ENCODE measurements at regions not wholly inside any gene's neighbourhood (a gene's known extent, or its start where the extent isn't known, plus 50 kb on each side); places are given as distances from the start of the nearest gene placed in this dataset.

GRCh38 chr11:69950621-69951020 is 127.5 kb upstream of the ANO1 start:
- TF ChIP-seq, protein P1, sequence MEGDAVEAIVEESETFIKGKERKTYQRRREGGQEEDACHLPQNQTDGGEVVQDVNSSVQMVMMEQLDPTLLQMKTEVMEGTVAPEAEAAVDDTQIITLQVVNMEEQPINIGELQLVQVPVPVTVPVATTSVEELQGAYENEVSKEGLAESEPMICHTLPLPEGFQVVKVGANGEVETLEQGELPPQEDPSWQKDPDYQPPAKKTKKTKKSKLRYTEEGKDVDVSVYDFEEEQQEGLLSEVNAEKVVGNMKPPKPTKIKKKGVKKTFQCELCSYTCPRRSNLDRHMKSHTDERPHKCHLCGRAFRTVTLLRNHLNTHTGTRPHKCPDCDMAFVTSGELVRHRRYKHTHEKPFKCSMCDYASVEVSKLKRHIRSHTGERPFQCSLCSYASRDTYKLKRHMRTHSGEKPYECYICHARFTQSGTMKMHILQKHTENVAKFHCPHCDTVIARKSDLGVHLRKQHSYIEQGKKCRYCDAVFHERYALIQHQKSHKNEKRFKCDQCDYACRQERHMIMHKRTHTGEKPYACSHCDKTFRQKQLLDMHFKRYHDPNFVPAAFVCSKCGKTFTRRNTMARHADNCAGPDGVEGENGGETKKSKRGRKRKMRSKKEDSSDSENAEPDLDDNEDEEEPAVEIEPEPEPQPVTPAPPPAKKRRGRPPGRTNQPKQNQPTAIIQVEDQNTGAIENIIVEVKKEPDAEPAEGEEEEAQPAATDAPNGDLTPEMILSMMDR (IDR thresholded peaks at IDR 0.05): no peak
- TF ChIP-seq EZH2 (IDR thresholded peaks at IDR 0.05; ENCODE audit: borderline replicate concordance, insufficient read depth, low read depth, low read length, poor library complexity, severe bottlenecking): no peak
